ENCODE measurements at regions not wholly inside any gene's neighbourhood (a gene's known extent, or its start where the extent isn't known, plus 50 kb on each side); places are given as distances from the start of the nearest gene placed in this dataset.

- TF ChIP-seq CTCF (conservative IDR thresholded peaks at IDR 0.05; ENCODE audit: low read length), result no peak
- TF ChIP-seq EZH2phosphoT487 (IDR thresholded peaks at IDR 0.05; ENCODE audit: borderline replicate concordance), result no peak
Measured at GRCh38 chr12:115840159-115840558, 437.3 kb downstream of the MED13L start.

All from Loucy (cell line).